ENCODE measurements at regions not wholly inside any gene's neighbourhood (a gene's known extent, or its start where the extent isn't known, plus 50 kb on each side); places are given as distances from the start of the nearest gene placed in this dataset.
"Not testable (repeated sequence)": the region's sequence is repeated elsewhere in the genome, so short reads cannot be mapped to it uniquely, and the experiment has no call there.

- no peak for DNase-seq
Measured at GRCh38 chr7:68038621-68039314, 1042.1 kb downstream of the TYW1 start.

DNA sequence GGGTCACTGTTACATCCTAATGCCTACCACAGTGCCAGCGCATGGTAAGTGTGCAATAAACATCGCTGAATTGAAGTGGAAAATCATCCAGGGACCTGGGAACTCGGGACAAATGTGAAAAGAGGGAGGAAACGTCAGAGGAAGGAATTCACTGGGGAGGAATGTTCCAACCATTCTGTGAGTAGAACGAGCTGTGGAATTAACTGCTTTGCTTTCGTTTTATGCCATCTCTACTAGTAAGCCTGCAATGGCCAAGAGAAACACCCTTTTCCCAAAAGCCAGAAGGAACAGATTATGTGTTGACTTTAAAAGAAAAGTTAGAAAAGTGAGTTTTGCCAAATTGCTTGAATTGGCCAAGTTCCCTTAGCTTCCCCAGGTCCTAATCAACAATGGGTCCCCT lies 1044.9 kb downstream of the TYW1 start:
- no peak for DNase-seq

- no peak for DNase-seq
Measured at GRCh38 chr7:68043546-68043945, 1046.9 kb downstream of the TYW1 start.

- no peak for DNase-seq
Measured at GRCh38 chr7:68050627-68051026, 1054.0 kb downstream of the TYW1 start.

- no peak for DNase-seq
Measured at GRCh38 chr7:68058014-68058413, 1061.4 kb downstream of the TYW1 start.

- no peak for DNase-seq
Measured at GRCh38 chr7:68063171-68063570, 1066.5 kb downstream of the TYW1 start.

- DNase-seq: no peak
Measured at GRCh38 chr7:68065581-68065980, 1068.9 kb downstream of the TYW1 start.

DNA sequence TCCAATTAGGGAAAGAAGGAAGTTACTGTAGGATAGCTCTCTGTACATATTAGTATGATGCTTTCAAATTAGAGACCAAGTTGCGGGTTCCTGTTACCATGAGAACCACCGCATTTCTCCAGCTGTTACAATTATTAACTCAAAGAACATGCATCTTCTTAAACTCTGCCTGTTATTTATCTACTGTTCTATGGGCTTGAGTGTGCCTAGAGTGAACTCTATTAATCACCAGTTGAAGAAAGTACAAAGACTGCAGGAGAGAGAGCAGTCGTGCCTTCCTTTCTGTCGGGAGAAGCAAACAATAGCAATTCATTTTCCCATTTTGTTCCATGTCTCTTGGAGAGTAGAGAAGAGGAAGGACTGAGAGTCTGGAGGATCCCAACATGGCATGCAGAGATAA lies 1071.2 kb downstream of the TYW1 start:
- DNase-seq: no peak

- no peak for DNase-seq
Measured at GRCh38 chr7:68070992-68071391, 1074.4 kb downstream of the TYW1 start.

DNA sequence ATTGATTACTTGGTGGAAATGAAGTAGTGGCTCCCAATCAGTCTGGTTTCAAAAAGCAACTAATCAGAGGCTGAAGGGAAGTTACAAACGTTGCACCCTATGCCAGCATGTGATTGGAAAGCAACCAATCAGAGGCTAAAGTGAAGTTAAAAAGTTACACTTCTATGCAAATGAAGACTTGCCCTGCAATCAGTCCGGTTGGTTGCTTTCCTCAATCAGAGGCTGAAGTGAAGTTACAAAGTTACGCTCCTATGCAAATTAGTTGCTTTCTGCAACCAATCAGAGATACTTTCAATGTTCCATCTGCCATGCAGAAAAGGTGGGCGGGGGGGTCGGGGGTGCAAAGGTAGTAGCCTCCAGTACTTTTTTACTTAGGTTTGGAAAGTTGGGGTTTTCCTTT lies 1077.1 kb downstream of the TYW1 start:
- DNase-seq: no peak

GRCh38 chr7:68074242-68074641 lies 1077.6 kb downstream of the TYW1 start:
- DNase-seq: no peak

GRCh38 chr7:68078157-68078710 lies 1081.6 kb downstream of the TYW1 start:
- no peak for DNase-seq

GRCh38 chr7:68082066-68082960 lies 1085.7 kb downstream of the TYW1 start:
- not testable (repeated sequence) for DNase-seq

GRCh38 chr7:68082961-68083657 lies 1086.5 kb downstream of the TYW1 start:
- not testable (repeated sequence) for DNase-seq

GRCh38 chr7:68087401-68087800 lies 1090.8 kb downstream of the TYW1 start:
- no peak for DNase-seq

GRCh38 chr7:68088879-68089278 lies 1092.2 kb downstream of the TYW1 start:
- DNase-seq: no peak

DNA sequence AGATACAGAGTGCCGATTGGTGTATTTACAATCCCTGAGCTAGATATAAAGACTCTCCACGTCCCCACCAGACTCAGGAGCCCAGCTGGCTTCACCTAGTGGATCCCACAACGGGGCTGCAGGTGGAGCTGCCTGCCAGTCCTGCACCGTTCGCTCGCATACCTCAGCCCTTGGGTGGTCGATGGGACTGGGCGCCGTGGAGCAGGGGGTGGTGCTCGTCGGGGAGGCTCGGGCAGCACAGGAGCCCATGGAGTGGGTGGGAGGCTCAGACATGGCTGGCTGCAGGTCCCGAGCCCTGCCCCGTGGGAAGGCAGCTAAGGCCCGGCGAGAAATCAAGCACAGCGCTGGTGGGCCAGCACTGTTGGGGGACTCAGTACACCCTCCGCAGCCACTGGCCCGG lies 1093.6 kb downstream of the TYW1 start:
- DNase-seq: not testable (repeated sequence)

- DNase-seq: no peak
Measured at GRCh38 chr7:68103319-68103718, 1106.7 kb downstream of the TYW1 start.

DNA sequence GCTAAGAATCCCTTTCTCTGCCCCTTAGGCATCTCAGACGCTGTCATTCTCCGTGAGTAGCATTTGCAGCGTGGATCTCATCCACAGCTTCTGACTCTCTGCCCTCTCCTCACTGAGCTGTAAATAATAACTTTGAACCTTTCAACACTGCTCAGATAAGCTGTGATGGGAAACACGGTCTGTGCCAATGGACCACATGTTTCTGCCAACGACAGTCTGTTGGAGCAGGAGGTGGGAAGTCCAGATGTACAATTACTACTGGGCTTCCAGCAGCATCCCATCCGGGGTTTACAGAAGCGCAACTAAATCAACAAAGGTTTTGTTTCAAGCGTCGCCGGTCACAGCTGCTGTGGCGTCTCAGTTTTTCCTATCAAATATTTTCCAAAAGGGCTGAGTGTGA lies 1110.6 kb downstream of the TYW1 start:
- DNase-seq: no peak

DNA sequence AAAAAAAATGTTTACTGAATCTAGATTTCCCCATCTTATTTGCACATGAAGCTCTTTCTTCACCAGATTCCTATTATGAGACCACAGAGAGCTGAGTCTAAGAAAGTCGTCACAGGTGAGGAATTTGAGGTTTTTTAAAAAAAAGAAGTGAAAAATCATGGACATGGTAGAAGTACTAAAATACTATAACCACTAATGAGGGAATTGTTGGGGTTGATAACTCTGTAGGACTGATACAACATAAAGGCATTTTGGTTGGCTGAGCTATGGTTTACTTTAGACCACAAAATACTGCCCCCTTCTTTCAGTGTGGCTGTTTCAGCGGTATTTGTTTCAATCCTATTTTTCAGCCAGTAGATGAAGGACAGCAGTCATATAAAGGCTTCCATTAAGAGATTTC lies 1111.3 kb downstream of the TYW1 start:
- no peak for DNase-seq

DNA sequence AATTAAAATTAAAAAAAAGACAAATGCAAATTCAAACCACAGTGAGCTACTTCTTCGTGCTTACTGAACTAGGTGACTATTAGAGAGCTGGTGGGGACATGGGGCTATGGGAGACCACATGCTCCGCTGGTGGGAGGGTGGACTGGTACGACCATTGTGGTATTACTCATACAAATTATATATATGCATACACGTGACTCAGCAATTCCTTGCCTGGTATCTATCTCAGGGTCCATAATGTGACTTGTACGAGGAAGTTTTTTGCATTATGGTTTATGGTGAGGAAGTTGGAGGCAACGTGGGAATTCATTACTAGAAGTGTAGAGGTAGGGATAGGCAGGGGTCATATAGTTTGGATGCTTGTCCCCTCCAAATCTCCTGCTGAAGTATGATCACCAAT lies 1112.7 kb downstream of the TYW1 start:
- DNase-seq: no peak

DNA sequence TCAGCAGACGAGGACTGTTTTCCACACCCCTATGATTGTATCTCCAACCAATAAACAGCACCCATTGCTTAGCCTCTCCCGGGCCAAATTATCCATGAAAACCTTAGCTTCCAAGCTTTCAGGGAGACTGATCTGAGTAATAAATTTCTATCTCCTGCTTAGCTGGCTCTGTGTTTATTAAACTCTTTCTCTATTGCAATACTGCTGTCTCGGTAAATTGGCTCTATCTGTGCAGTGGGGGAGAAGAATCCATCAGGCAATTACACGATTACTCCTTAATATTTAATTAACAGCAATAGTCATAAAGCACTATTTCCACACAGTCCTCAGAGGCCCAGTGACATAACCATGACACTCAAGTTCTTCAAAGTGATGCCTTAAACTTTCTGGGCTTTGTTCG lies 1122.8 kb downstream of the TYW1 start:
- DNase-seq: no peak

DNA sequence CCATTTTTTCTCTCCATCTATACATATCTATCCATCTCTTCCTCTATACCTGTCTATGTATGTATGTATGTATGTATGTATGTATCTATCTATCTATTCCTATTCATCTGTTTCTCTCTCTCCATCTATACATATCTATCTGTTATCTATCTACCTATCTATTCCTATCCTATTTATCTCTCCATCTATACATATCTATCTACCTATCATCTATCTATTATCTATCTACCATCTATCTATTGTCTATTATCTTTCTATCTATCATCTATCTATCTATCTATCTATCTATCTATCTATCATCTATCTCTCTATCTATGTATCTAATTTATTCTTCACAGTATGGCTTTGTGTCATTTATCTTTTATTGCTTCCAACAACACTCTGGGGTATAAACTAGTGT lies 1124.4 kb downstream of the TYW1 start:
- no peak for DNase-seq
